IPS DF 4.7 (cell line): ENCODE measurements at regions not wholly inside any gene's neighbourhood (a gene's known extent, or its start where the extent isn't known, plus 50 kb on each side); places are given as distances from the start of the nearest gene placed in this dataset.

Experiments
- DNase-seq: peaks from one replicate; pipeline ENCODE4 v3.0.0-alpha.2; 2013; ENCODE audit warnings: low spot score; ENCODE audit errors: extremely low read depth

DNA sequence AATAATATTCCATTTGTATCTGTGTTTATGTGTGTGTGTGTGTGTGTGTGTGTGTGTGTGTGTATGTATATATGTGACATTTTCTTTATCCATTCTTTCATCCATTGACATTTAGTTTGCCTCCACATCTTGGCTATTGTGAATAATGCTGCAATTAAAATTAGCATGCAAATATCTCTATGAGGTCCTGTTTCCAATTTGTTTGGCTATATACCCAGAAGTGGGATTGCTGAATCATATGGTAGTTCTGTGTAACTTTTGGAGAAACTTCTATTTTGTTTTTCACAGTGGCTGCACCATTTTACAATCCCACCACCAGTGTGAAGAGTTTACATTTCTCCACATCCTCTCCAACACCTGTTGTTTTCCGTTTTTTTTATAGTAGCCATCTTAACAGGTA is 53.1 kb downstream of the CH25H start:
- DNase-seq = no peak

GRCh38 chr10:89153116-89153515 is 54.0 kb downstream of the CH25H start:
- no peak for DNase-seq

- DNase-seq = no peak
Measured at GRCh38 chr10:89151857-89152256, 55.3 kb downstream of the CH25H start.

DNA sequence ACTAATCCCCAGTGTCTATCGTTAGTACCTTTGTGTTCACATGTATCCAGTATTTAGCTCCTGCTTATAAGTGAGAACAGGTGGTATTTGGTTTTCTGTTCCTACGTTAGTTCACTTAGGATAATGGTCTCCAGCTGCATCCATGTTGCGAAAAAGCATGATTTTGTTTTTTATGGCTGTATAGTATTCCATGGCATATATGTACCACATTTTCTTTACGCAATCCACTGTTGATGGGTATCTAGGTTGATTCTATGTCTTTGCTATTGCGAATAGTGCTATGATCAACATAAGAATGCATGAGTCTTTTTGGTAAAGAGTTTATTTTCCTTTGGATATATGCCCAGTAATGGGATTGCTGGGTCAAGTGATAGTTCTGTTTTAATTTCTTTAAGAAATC is 59.1 kb downstream of the CH25H start:
- no peak for DNase-seq

- DNase-seq = no peak
Measured at GRCh38 chr10:89147256-89147655, 59.9 kb downstream of the CH25H start.

DNA sequence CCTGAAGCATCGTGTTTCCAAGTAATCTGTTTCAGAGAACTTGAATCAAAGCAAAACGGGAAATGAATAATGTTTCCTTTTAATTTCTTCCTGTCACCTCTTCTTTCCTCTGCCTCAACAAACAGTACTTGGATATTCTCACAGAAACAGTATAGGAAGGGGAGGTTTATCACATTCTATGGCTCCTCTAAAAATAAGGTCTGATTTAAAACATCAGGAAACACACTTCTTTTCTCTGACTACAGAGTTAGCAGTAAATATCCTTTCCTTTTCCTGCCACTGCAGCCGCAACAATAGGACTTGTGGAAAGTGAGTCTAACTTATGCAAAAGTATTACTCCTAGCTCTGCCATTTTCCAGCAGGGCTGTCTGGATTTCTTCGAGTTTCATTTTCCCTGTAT is 62.3 kb downstream of the CH25H start:
- DNase-seq = no peak

- no peak for DNase-seq
Measured at GRCh38 chr10:89142590-89142989, 64.5 kb downstream of the CH25H start.

DNA sequence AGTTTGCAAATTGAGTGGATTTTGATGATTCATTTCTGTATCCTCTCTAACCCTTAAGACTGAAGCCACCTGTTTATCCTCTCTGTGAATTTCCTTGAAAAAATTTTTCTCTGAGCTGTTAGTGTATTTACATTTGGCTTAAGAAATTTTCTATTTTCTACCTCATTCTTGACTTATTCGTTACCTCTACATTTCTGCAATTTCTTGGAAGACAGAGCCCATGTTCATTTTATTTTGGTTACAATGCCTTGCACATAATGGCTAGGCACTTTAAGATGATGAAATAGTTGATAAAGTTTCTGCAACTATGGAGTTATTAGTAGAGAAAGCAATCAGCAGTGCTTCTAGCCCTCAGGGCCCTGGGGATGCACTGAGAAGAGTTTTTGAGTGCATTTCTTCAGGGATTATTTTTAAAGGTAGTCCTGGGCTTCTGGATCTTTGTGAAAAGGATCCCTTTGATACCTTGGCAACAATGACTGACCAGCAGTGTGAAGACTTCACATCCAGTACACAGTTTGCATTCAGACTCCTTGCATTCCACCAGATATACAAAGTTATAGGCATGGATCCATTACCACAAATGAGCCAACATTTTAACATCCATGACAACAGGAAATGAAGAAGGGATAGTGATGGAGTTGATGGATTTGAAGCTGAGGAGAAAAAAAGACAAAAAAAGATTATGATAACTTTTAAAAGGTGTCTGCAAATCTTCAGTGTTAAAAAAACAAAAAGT is 68.2 kb downstream of the CH25H start:
- no peak for DNase-seq

DNA sequence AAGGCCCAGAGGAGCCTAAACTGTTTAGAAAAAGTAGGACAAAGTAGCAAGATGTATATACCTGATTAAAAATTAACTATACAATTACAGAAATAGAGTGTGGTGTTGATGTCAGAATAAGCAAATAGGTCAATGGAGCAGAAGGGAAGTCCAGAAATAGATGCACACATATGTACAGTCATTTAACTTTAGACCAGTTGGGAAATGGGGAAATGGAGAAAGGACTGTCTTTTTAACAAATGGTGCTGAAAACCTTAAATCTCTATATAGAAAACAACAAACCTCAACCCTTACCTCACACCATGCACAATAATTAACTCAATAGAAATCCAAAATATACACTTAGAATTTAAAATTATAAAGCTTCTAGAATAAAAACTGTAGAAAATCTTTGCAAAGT is 72.2 kb downstream of the CH25H start:
- DNase-seq = no peak

DNA sequence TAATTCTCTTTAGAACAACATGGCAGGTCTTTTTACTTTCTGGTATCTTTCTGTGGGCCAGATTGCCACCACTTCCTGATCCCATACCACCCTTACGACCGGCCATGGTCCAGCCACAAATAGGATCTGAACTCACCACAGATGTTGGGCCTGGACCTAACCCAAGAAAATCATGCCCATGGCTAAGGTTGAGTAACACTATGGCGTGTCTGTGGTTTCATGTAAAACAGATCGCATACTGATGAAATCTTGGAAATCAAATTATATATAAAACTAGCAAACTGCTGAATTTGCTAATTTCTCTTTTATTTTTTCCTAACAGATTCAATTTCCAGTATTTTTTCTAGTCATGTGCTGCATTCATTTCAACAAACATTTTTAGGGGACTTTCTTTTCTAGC is 77.2 kb downstream of the CH25H start:
- no peak for DNase-seq

- no peak for DNase-seq
Measured at GRCh38 chr10:89122433-89123051, 84.6 kb downstream of the CH25H start.

- no peak for DNase-seq
Measured at GRCh38 chr10:89121764-89122020, 85.4 kb downstream of the CH25H start.

- DNase-seq = no peak
Measured at GRCh38 chr10:89120931-89121763, 86.0 kb downstream of the CH25H start.

DNA sequence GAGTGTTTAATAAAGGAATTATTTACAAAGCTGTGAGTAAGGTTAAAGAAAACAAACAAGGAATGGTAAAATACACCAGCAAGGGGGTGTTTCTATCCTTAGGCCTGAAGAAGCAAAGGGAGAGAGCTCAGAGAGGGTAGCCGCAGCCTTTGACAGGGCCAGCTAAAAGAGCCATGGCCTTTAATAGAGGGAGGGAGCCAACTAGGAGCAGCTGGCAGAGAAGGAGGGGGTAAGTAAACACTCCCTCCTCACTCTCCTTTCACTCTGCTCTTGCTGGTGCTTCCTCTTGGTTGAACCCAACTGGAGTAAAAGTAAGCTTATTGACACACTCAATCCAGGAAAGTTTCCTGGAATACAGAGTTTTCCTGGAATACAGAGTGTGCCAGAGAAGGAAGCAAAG is 87.5 kb downstream of the CH25H start:
- no peak for DNase-seq

- no peak for DNase-seq
Measured at GRCh38 chr10:89118091-89118490, 89.0 kb downstream of the CH25H start.

DNA sequence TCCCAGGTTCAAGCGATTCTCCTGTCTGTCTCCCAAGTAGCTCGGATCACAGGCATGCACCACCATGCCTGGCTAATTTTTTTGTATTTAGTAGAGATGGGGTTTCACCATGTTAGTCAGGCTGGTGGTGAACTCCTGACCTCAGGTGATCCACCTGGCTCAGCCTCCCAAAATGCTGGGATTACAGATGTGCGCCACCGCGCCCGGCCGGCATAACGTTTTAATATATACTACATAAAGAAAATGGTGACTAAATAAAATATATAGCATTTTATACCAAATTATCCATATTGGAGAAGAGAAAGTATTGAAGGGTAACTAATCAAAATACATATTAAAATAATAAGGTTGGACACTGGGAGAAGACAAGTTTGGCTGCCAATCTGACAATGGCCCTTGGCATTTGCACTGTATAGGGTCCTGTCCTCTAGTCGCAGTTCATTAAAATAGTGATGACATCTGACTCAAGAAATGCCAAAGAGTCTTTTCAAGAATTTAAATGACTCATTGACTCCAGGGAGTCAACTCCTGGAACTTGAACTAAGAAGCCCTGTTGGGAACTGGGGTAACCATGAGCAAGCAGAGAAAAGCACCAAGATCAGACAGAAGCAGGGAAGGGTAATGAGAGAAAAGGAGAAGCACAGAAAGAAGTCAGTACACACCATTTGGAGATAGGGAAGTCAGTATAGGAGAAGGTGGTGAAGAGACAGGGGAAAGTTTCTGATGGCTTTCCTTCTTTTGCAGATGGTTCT is 91.1 kb downstream of the CH25H start:
- no peak for DNase-seq

DNA sequence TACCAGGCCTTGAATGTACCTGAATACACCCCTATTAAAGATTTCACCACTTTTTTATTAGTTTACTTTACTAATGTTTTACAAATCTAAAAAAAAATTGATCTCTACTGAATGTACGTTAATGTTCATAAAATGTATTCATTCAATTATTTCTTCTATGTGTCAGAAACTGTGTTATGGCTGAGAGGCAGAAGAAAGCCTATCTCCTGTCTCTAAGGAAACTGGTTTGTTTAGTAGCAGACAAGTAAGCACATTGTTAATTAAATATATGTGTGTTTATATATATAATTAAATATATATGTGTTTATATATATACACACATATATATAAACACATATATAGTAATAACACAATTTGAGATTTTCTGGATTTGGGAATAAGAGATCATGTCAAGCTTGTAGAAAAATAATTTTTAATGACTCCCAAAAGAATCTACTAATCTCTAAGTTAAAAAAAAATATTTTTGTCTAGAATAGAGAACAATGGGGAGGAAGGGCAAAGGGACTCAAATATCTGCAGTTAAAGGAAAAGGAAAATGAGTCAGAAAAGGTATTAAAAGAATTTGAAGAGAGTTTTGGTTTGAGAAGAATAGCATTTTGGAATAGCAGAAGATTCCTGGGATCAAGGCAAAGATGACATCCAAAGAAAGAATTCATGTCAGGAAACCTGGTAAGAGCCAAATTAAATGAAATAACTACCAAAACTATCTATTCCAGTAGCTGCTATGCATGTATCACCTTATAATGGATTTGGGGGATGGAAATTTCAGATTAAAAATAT is 92.1 kb downstream of the CH25H start:
- DNase-seq = no peak

DNA sequence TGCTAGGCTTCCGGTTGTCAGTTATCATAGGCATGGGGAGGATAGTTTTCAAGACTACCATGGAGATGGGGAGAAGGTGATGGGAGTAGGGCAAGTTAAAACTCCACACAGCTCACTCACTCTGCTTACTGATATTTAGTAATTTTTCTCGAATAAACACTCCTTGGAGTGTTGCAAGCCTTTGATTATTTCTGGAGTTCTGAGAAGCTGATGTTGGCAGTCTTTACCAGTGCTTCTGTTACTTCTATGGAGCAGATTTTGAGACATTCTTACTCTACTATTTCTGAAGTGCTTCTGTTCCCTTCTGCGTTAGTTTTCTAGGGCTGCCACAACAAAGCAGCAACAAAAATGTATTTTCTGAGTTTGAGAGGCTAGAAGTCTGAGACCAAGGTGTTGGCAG is 104.4 kb downstream of the CH25H start:
- DNase-seq = no peak

DNA sequence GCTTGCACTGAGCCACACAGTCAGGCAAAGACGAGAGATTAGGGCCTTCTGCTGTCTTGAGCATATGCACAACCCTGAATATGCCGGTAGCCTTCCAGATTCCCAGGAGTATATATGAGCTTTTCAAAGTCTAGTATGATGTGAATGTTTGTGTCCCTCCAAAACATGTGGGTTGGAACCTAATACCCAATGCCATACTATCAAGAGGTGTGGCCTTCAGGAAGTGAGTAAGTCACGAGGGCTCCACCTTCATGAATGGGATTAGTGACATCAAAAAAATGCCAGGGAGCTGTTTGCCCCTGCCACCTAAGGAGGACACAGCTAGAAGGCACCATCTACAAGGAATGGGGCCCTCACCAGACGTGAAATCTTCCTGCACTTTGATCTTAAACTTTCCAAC is 105.2 kb downstream of the CH25H start:
- DNase-seq = no peak

GRCh38 chr10:89100680-89101079 is 106.4 kb downstream of the CH25H start:
- DNase-seq = no peak

DNA sequence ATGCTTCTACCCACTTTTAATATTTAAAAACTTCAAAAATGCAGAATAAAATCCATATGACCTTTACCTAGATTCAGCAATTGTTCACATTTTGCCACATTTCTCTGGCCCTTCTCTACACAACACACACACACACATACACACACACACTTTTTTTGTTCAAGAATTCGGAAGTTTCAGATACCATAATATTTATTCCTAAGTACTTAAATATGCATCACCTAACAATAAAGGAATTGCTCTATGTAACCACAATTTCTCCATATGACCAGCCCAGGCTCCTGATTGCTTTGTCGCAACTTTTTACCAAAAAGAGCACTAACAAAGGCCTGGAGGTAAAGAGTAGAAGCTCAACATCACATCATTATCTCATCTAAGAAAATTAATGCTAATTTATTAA is 106.6 kb downstream of the FAS start:
- no peak for DNase-seq
